H9 (cell line): ENCODE measurements at regions not wholly inside any gene's neighbourhood (a gene's known extent, or its start where the extent isn't known, plus 50 kb on each side); places are given as distances from the start of the nearest gene placed in this dataset.

Experiments
- DNase-seq: peaks from one replicate; pipeline ENCODE4 v3.0.0-alpha.2; 2017
- H2AFZ ChIP-seq: one replicate; pipeline ENCODE4 v1.6.1; 2013; ENCODE audit warnings: mild to moderate bottlenecking, low read length, control low read depth, moderate library complexity
- H2AK5ac ChIP-seq: 2 replicates; pipeline ENCODE4 v1.6.1; 2013; ENCODE audit warnings: low read length, control low read depth, mixed read lengths; ENCODE audit not compliant: insufficient read length
- H2BK120ac ChIP-seq: one replicate; pipeline ENCODE4 v1.6.1; 2013; ENCODE audit warnings: low read depth, mild to moderate bottlenecking, low read length, control low read depth, inconsistent platforms; ENCODE audit not compliant: poor library complexity, severe bottlenecking
- H2BK12ac ChIP-seq: 2 replicates; pipeline ENCODE4 v1.6.1; 2013; ENCODE audit warnings: low read length, control low read depth, mixed read lengths, low read depth; ENCODE audit not compliant: insufficient read length
- H2BK15ac ChIP-seq: 2 replicates; pipeline ENCODE4 v1.6.1; 2013; ENCODE audit warnings: low read depth, low read length, control low read depth
- H2BK20ac ChIP-seq: one replicate; pipeline ENCODE4 v1.6.1; 2013; ENCODE audit warnings: low read depth, mild to moderate bottlenecking, low read length, control low read depth, inconsistent platforms; ENCODE audit not compliant: poor library complexity, severe bottlenecking
- H2BK5ac ChIP-seq: 2 replicates; pipeline ENCODE4 v1.6.1; 2013; ENCODE audit warnings: low read length, control low read depth, mixed read lengths; ENCODE audit not compliant: insufficient read length
- H3K14ac ChIP-seq: 2 replicates; pipeline ENCODE4 v1.6.1; 2013; ENCODE audit warnings: low read length, control low read depth; ENCODE audit not compliant: insufficient read depth
- H3K18ac ChIP-seq: 2 replicates; pipeline ENCODE4 v1.6.1; 2013; ENCODE audit warnings: low read depth, mild to moderate bottlenecking, mixed read lengths, low read length, control low read depth; ENCODE audit not compliant: insufficient read length
- H3K23ac ChIP-seq: 2 replicates; pipeline ENCODE4 v1.6.1; 2013; ENCODE audit warnings: low read length, control low read depth, mixed read lengths, low read depth; ENCODE audit not compliant: insufficient read length
- H3K23me2 ChIP-seq: 2 replicates; pipeline ENCODE4 v1.6.1; 2013; ENCODE audit warnings: low read depth, mild to moderate bottlenecking, mixed read lengths, low read length, control low read depth; ENCODE audit not compliant: insufficient read length, poor library complexity, severe bottlenecking
- H3K27ac ChIP-seq: 2 replicates; pipeline ENCODE4 v1.5.1; 2013; ENCODE audit warnings: low read length, control low read depth, mixed read lengths, low read depth; ENCODE audit not compliant: insufficient read length
- H3K27me3 ChIP-seq: 2 replicates; pipeline ENCODE4 v1.6.1; 2013; ENCODE audit warnings: low read length, control low read depth, inconsistent platforms; ENCODE audit not compliant: insufficient read depth
- H3K4ac ChIP-seq: 2 replicates; pipeline ENCODE4 v1.6.1; 2013; ENCODE audit warnings: low read depth, mild to moderate bottlenecking, control low read depth, inconsistent platforms, low read length, moderate library complexity
- H3K4me1 ChIP-seq: 2 replicates; pipeline ENCODE4 v1.6.1; 2013; ENCODE audit warnings: low read length, control low read depth, inconsistent platforms; ENCODE audit not compliant: insufficient read depth
- H3K4me2 ChIP-seq: 2 replicates; pipeline ENCODE4 v1.6.1; 2013; ENCODE audit warnings: low read length, control low read depth, mixed read lengths; ENCODE audit not compliant: insufficient read length, insufficient read depth
- H3K56ac ChIP-seq: 2 replicates; pipeline ENCODE4 v1.6.1; 2013; ENCODE audit warnings: low read depth, mild to moderate bottlenecking, mixed read lengths, low read length, control low read depth; ENCODE audit not compliant: insufficient read length
- H3K79me1 ChIP-seq: 2 replicates; pipeline ENCODE4 v1.6.1; 2013; ENCODE audit warnings: low read depth, mild to moderate bottlenecking, moderate library complexity, low read length, control low read depth, inconsistent platforms; ENCODE audit not compliant: insufficient read depth, poor library complexity, severe bottlenecking
- H3K79me2 ChIP-seq: 2 replicates; pipeline ENCODE4 v1.6.1; 2013; ENCODE audit warnings: low read length, control low read depth, inconsistent platforms; ENCODE audit not compliant: insufficient read depth
- H3K9ac ChIP-seq: 2 replicates; pipeline ENCODE4 v1.6.1; 2013; ENCODE audit warnings: low read length, control low read depth, mixed read lengths; ENCODE audit not compliant: insufficient read length; ENCODE audit errors: extremely low read depth
- H3K9me3 ChIP-seq: one replicate; pipeline ENCODE4 v1.6.1; 2013; ENCODE audit warnings: low read depth, low read length, inconsistent platforms; ENCODE audit not compliant: control insufficient read depth
- H3T11ph ChIP-seq: one replicate; pipeline ENCODE4 v1.6.1; 2013; ENCODE audit warnings: mild to moderate bottlenecking, low read length, control low read depth, inconsistent platforms
- H4K20me1 ChIP-seq: one replicate; pipeline ENCODE4 v1.6.1; 2013; ENCODE audit not compliant: control insufficient read depth, insufficient read length, insufficient read depth
- H4K5ac ChIP-seq: 2 replicates; pipeline ENCODE4 v1.6.1; 2013; ENCODE audit warnings: low read depth, mild to moderate bottlenecking, mixed read lengths, low read length, control low read depth; ENCODE audit not compliant: insufficient read length
- H4K8ac ChIP-seq: replicated peaks from 2 replicates; pipeline ENCODE4 v1.6.1; 2013; ENCODE audit warnings: low read length, control low read depth, mixed read lengths, low read depth; ENCODE audit not compliant: insufficient read length
- H4K91ac ChIP-seq: 2 replicates; pipeline ENCODE4 v1.6.1; 2013; ENCODE audit warnings: low read depth, mild to moderate bottlenecking, moderate library complexity, mixed read lengths, low read length, control low read depth; ENCODE audit not compliant: insufficient read length
- H3K27ac Mint-ChIP-seq, 3 experiments: 2 replicates in 2 of 3; 3 replicates in 1 of 3; pipeline ENCODE4 v1.8.0; 2020 to 2021; ENCODE audit warnings: mixed read lengths in 3 of 3, mild to moderate bottlenecking in 1 of 3, moderate library complexity in 1 of 3
- H3K27me3 Mint-ChIP-seq: 2 replicates; pipeline ENCODE4 v1.8.0; 2021; ENCODE audit warnings: low read depth, mild to moderate bottlenecking, moderate library complexity, mixed read lengths
- H3K36me3 Mint-ChIP-seq, 3 experiments: 2 replicates in 2 of 3; 3 replicates in 1 of 3; pipeline ENCODE4 v1.8.0; 2020 to 2021; ENCODE audit warnings: low read depth in 3 of 3, mixed read lengths in 3 of 3; ENCODE audit not compliant: insufficient read depth in 1 of 3
- H3K4me1 Mint-ChIP-seq, 2 experiments: 2 replicates each; pipeline ENCODE4 v1.8.0; 2020; ENCODE audit warnings: mixed read lengths in 2 of 2
- H3K4me3 Mint-ChIP-seq, 2 experiments: 2 replicates in 1 of 2; 3 replicates in 1 of 2; pipeline ENCODE4 v1.8.0; 2020 to 2021; ENCODE audit warnings: mild to moderate bottlenecking in 2 of 2, mixed read lengths in 2 of 2, moderate library complexity in 1 of 2
- H3K9me3 Mint-ChIP-seq, 2 experiments: 2 replicates in 1 of 2; 3 replicates in 1 of 2; pipeline ENCODE4 v1.8.0; 2020; ENCODE audit warnings: mild to moderate bottlenecking in 2 of 2, mixed read lengths in 2 of 2, moderate library complexity in 1 of 2
- WGBS: extraction: QIAGEN DNeasy Blood & Tissue Kit; methylation state at CpG from one replicate; pipeline ENCODE4 v1.1.7; 2013; ENCODE audit warnings: missing lambda C conversion rate, low lambda C conversion rate, mixed read lengths; ENCODE audit not compliant: insufficient read length; ENCODE audit errors: extremely low coverage; 5-methylcytosine and 5-hydroxymethylcytosine counted together
- TF ChIP-seq, protein P1 (sequence below): fragments of 200-600 bp; sonication (generic); conservative IDR thresholded peaks from 3 replicates; pipeline ENCODE4 v1.8.0; 2021; ENCODE audit warnings: antibody characterized with exemption, mild to moderate bottlenecking

DNA sequence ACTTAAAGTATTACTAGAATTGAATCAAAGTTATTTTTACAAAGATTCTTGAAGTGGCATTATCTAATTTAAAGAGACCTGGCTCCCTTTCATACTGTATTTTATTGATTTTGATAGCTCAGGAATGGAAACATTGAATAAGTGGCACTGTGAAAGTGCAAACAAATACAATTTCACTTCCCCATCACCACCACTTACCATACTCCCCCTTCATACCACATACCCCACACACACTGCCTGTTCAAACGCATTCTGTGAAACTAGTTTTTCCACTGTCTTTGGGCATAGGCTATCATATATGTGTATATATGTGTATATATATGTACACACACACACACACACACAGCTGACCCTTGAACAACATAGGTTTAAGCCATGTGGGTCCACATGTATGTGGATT is 62.1 kb upstream of the ATG10 start:
- no peak for DNase-seq
- Histone ChIP-seq H3K14ac (no peak overlapping the region), H3K9ac (no peak overlapping the region), H3K4me1 (0 out of 2 replicates have a peak, but pooled peaks cover 4% of the 10 kb centered on the region), H3K4ac (no peak overlapping the region), H3T11ph (no peak overlapping the region), H2AFZ (no peak overlapping the region), H3K79me2 (no peaks in the 10 kb centered on the region), H3K27me3 (no peaks in the 10 kb centered on the region), H3K9me3 (no peaks in the 10 kb centered on the region), H2BK12ac (no peak overlapping the region), H2AK5ac (no peak overlapping the region), H3K23me2 (no peaks in the 10 kb centered on the region), H3K79me1 (no peaks in the 10 kb centered on the region), H4K8ac (no peak overlapping the region), H3K23ac (no peak overlapping the region), H3K56ac (no peak overlapping the region), H2BK120ac (no peak overlapping the region), H4K5ac (no peak overlapping the region), H3K4me2 (no peak overlapping the region), H3K18ac (no peak overlapping the region), H4K20me1 (no peaks in the 10 kb centered on the region), H2BK15ac (no peak overlapping the region), H3K27ac (no peak overlapping the region), H4K91ac (no peak overlapping the region), H2BK5ac (no peak overlapping the region), H2BK20ac (no peak overlapping the region)
- Mint-ChIP-seq H3K27ac (no peak overlapping the region), H3K4me1 (peaks cover 22 to 29% of the 10 kb centered on the region in 2 experiments), H3K27me3 (no peaks in the 10 kb centered on the region; the same call in 1 of the 2 replicates), H3K36me3 (peaks cover 0 to 2% (median 0%) of the 10 kb centered on the region in 3 experiments; a peak in 1 of 7 replicates), H3K4me3 (no peak overlapping the region), H3K9me3 (no peaks in the 10 kb centered on the region)
- TF ChIP-seq, protein P1, sequence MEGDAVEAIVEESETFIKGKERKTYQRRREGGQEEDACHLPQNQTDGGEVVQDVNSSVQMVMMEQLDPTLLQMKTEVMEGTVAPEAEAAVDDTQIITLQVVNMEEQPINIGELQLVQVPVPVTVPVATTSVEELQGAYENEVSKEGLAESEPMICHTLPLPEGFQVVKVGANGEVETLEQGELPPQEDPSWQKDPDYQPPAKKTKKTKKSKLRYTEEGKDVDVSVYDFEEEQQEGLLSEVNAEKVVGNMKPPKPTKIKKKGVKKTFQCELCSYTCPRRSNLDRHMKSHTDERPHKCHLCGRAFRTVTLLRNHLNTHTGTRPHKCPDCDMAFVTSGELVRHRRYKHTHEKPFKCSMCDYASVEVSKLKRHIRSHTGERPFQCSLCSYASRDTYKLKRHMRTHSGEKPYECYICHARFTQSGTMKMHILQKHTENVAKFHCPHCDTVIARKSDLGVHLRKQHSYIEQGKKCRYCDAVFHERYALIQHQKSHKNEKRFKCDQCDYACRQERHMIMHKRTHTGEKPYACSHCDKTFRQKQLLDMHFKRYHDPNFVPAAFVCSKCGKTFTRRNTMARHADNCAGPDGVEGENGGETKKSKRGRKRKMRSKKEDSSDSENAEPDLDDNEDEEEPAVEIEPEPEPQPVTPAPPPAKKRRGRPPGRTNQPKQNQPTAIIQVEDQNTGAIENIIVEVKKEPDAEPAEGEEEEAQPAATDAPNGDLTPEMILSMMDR: no peak
- no CpG with 5 or more reads among the region's 1 CpG for WGBS
